ENCODE measurements at regions not wholly inside any gene's neighbourhood (a gene's known extent, or its start where the extent isn't known, plus 50 kb on each side); places are given as distances from the start of the nearest gene placed in this dataset.

DNA sequence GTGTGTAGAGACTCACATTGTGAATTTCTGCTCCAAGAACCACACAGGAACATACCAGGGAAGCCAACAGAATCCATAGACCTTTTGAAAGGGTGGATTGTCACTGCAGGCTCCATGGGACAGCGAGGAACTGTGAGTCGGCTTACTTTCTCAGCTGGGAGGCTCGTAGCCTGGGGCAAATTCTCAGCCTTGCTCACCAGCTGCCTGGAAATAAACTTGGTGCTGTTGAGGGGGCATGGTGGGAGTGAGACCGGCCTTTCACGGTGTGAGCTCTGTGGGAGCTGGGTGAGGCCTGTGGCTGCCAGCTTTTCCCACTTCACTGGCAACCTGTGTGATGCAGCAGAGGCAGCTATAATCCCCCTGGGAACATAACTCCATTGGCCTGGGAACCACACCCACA, 146.6 kb upstream of the P2RY1 start:
- TF ChIP-seq POLR2A (IDR thresholded peaks at IDR 0.05) (no peak), CTCF (IDR thresholded peaks at IDR 0.05 in 8 of 11, conservative IDR thresholded peaks at IDR 0.05 in 3 of 11) (no peak)
